ENCODE measurements at regions not wholly inside any gene's neighbourhood (a gene's known extent, or its start where the extent isn't known, plus 50 kb on each side); places are given as distances from the start of the nearest gene placed in this dataset.

DNA sequence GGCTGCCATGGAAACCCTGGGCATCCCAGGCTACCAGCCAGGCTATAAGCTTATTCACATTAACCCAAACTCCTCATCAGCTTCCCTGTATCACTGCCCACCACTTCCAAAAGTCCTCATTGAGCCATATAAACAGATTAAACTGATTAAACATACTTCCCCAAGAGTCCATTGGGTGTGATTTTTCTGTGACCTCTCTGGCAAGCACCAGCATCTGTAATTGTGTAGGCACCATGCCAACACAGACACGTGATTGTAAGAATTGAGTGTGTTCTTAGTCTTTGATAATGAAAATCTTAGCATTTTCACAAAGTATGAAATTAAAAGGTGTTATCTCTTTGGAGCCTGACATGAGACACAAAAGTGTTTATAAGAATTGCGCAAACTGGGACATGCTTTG lies 679.3 kb downstream of the TYW1 start:
- TF ChIP-seq, protein P1, sequence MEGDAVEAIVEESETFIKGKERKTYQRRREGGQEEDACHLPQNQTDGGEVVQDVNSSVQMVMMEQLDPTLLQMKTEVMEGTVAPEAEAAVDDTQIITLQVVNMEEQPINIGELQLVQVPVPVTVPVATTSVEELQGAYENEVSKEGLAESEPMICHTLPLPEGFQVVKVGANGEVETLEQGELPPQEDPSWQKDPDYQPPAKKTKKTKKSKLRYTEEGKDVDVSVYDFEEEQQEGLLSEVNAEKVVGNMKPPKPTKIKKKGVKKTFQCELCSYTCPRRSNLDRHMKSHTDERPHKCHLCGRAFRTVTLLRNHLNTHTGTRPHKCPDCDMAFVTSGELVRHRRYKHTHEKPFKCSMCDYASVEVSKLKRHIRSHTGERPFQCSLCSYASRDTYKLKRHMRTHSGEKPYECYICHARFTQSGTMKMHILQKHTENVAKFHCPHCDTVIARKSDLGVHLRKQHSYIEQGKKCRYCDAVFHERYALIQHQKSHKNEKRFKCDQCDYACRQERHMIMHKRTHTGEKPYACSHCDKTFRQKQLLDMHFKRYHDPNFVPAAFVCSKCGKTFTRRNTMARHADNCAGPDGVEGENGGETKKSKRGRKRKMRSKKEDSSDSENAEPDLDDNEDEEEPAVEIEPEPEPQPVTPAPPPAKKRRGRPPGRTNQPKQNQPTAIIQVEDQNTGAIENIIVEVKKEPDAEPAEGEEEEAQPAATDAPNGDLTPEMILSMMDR (IDR thresholded peaks at IDR 0.05), result no peak
- TF ChIP-seq POLR2A (IDR thresholded peaks at IDR 0.05), result no peak
- Histone ChIP-seq H3K27ac (no peak overlapping the region), H3K27me3 (no peaks in the 10 kb centered on the region), H3K4me3 (no peak overlapping the region), H3K9me3 (no peaks in the 10 kb centered on the region), H3K4me1 (no peaks in the 10 kb centered on the region), H3K36me3 (no peaks in the 10 kb centered on the region)
- WGBS (ENCODE audit: insufficient coverage, low coverage, low lambda C conversion rate, missing lambda C conversion rate), result 56% methylated on average over 2 of the region's 2 CpGs
- DNase-seq, result no peak
- no peak for ATAC-seq
- intact Hi-C loops (cut with DNase I), result no loop called here

DNA sequence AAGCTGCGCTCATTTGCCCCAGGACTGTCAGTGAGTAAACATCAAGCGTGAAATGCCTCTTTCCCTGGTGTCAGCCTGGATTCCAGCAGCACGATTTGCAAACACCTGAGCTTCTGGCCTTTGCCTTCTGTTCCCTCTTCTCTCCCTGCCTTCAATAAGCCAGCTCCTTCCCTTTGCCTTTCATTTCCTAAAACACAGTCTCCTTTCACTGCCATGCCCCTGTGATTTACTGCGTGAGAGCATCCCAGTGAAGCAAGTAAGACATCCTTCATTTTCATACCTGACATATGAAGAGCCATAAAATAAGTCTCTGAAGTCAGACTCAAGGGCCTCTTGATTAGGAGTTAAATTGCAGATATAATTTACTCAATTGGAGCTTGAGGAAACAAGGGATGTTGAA lies 681.8 kb downstream of the TYW1 start:
- no peak for ATAC-seq
- intact Hi-C loops (cut with DNase I), result no loop called here
- 60% methylated on average over 4 of the region's 4 CpGs for WGBS (ENCODE audit: insufficient coverage, low coverage, low lambda C conversion rate, missing lambda C conversion rate)
- no peak overlapping the region for H3K4me3 ChIP-seq
- no peaks in the 10 kb centered on the region for H3K4me1 ChIP-seq
- H3K36me3 ChIP-seq, result no peaks in the 10 kb centered on the region
- no peak overlapping the region for H3K27ac ChIP-seq
- DNase-seq, result no peak
- no peaks in the 10 kb centered on the region for H3K9me3 ChIP-seq
- TF ChIP-seq, protein P1 (IDR thresholded peaks at IDR 0.05), result no peak
- TF ChIP-seq POLR2A (IDR thresholded peaks at IDR 0.05), result no peak
- H3K27me3 ChIP-seq, result no peaks in the 10 kb centered on the region

DNA sequence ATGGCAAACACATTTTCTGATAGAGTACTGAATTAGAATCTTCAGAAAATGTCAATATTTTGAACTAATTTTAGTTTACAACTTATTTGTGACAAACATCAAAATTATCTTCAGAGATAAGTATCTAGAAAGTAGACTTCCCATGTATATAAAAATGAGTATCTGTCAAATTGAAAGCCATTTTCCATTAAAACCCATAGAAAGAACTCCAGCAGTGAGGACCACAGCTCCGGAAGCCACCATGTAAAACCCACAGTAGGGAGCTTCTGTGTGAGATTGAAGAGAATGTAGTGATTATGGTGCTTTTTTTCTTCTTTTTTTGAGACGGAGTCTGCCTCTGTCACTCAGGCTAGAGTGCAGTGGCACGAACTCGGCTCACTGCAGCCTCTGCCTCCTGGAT lies 687.0 kb downstream of the TYW1 start:
- Histone ChIP-seq H3K36me3 (no peaks in the 10 kb centered on the region), H3K27me3 (no peaks in the 10 kb centered on the region), H3K4me1 (no peaks in the 10 kb centered on the region), H3K4me3 (no peak overlapping the region), H3K9me3 (no peaks in the 10 kb centered on the region), H3K27ac (no peak overlapping the region)
- WGBS (ENCODE audit: insufficient coverage, low coverage, low lambda C conversion rate, missing lambda C conversion rate), result 92% methylated on average over 3 of the region's 4 CpGs
- intact Hi-C loops (cut with DNase I), result no loop called here
- TF ChIP-seq, protein P1 (IDR thresholded peaks at IDR 0.05), result no peak
- TF ChIP-seq POLR2A (IDR thresholded peaks at IDR 0.05), result no peak
- ATAC-seq (no peak), DNase-seq (no peak)

DNA sequence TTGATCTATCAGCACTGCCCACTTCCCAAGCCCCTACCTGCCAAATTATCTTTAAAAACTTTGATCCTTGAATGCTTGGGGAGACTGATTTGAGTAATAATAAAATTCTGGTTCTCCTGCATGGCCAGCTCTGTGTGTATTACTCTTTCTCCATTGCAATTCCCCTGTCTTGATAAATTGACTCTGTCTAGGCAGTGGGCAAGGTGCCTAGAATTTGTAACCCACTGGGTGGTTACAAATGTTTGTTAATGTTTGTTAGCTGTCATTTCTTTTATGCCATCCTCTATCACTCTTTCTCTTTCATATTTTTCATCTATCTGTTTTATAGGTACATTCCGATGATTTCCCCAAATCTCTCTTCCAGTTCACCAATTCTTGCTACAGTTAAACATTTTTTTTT lies 694.1 kb downstream of the TYW1 start:
- WGBS (ENCODE audit: insufficient coverage, low coverage, low lambda C conversion rate, missing lambda C conversion rate), result 100% methylated on average over 1 of the region's 1 CpG
- TF ChIP-seq, protein P1 (IDR thresholded peaks at IDR 0.05), result no peak
- no peak for TF ChIP-seq POLR2A (IDR thresholded peaks at IDR 0.05)
- no peak overlapping the region for H3K4me3 ChIP-seq
- no peaks in the 10 kb centered on the region for H3K9me3 ChIP-seq
- intact Hi-C loops (cut with DNase I), result no loop called here
- DNase-seq (peak in 1 of 3 donors; percentile 51), ATAC-seq (peak in 2 of 4 donors; percentile 14 to 54)
- H3K36me3 ChIP-seq, result no peaks in the 10 kb centered on the region
- H3K4me1 ChIP-seq, result peaks cover 0 to 27% (median 8%) of the 10 kb centered on the region in 4 donors
- no peaks in the 10 kb centered on the region for H3K27me3 ChIP-seq
- H3K27ac ChIP-seq, result no peak overlapping the region

DNA sequence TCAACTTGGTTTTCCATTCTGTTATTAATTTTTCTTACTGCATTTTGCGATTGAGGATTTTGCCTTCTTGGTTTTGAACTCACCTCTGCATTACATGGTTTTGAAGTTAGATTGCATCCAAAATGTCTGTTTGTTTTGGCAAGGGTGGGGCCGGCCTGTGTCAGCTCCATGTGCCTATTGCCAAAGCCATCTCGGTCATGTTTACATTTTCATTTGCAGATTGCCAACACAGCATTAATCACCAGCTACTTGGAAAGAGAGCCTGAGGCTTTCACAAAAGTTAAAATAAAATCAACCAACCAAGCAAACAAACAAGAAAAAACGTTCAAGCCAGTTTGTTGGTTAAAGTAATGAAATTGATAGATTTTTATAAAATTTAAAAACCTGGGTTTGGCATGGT lies 695.8 kb downstream of the TYW1 start:
- 17% methylated on average over 4 of the region's 4 CpGs for WGBS (ENCODE audit: insufficient coverage, low coverage, low lambda C conversion rate, missing lambda C conversion rate)
- intact Hi-C loops (cut with DNase I), result no loop called here
- TF ChIP-seq, protein P1 (IDR thresholded peaks at IDR 0.05), result no peak
- no peak for TF ChIP-seq POLR2A (IDR thresholded peaks at IDR 0.05)
- H3K36me3 ChIP-seq, result no peaks in the 10 kb centered on the region
- H3K4me3 ChIP-seq, result no peak overlapping the region
- H3K27ac ChIP-seq, result peak overlapping the region in 2 of 3 donors; percentile 57 to 72
- DNase-seq (peak; percentile 44 to 85 (median 68)), ATAC-seq (peak; percentile 85 to 94 (median 90))
- no peaks in the 10 kb centered on the region for H3K9me3 ChIP-seq
- H3K27me3 ChIP-seq, result no peaks in the 10 kb centered on the region
- peaks cover 0 to 27% (median 8%) of the 10 kb centered on the region in 4 donors for H3K4me1 ChIP-seq
